ENCODE measurements at regions not wholly inside any gene's neighbourhood (a gene's known extent, or its start where the extent isn't known, plus 50 kb on each side); places are given as distances from the start of the nearest gene placed in this dataset.

GRCh38 chr5:141734501-141735229 lies 52.6 kb upstream of the ARAP3 start:
- TF ChIP-seq POLR2A (IDR thresholded peaks at IDR 0.05) (no peak), EP300 (IDR thresholded peaks at IDR 0.05) (no peak)
- TF ChIP-seq, protein P1, sequence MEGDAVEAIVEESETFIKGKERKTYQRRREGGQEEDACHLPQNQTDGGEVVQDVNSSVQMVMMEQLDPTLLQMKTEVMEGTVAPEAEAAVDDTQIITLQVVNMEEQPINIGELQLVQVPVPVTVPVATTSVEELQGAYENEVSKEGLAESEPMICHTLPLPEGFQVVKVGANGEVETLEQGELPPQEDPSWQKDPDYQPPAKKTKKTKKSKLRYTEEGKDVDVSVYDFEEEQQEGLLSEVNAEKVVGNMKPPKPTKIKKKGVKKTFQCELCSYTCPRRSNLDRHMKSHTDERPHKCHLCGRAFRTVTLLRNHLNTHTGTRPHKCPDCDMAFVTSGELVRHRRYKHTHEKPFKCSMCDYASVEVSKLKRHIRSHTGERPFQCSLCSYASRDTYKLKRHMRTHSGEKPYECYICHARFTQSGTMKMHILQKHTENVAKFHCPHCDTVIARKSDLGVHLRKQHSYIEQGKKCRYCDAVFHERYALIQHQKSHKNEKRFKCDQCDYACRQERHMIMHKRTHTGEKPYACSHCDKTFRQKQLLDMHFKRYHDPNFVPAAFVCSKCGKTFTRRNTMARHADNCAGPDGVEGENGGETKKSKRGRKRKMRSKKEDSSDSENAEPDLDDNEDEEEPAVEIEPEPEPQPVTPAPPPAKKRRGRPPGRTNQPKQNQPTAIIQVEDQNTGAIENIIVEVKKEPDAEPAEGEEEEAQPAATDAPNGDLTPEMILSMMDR (IDR thresholded peaks at IDR 0.05) = no peak
